GM12878 (cell line): ENCODE measurements at regions not wholly inside any gene's neighbourhood (a gene's known extent, or its start where the extent isn't known, plus 50 kb on each side); places are given as distances from the start of the nearest gene placed in this dataset.

Experiments used
- EP300 ChIP-seq, 2 experiments: fragments of 150-350 bp in 1 of 2; IDR thresholded peaks; 2 replicates each; pipeline ENCODE4 v1.6.1; 2011 to 2012; ENCODE audit warnings: low read depth in 2 of 2, low read length in 2 of 2, borderline replicate concordance in 1 of 2, improper control_type of control experiment in 1 of 2, inconsistent platforms in 1 of 2; ENCODE audit not compliant: control insufficient read depth in 1 of 2
- NR2F1 ChIP-seq: fragments of 450-650 bp; conservative IDR thresholded peaks from 2 replicates; pipeline ENCODE4 v1.6.1; 2017; ENCODE audit warnings: mild to moderate bottlenecking
- POLR2AphosphoS5 ChIP-seq: IDR thresholded peaks from 2 replicates; pipeline ENCODE4 v1.6.1; 2011; ENCODE audit warnings: mild to moderate bottlenecking, low read length, inconsistent platforms
- TF ChIP-seq, protein P1 (sequence below), 3 experiments: IDR thresholded peaks in 2 of 3; conservative IDR thresholded peaks in 1 of 3; 2 replicates each; pipeline ENCODE4 v1.5.1; 2011; ENCODE audit warnings: low read depth in 3 of 3, low read length in 3 of 3, mild to moderate bottlenecking in 3 of 3, control low read depth in 2 of 3, moderate library complexity in 2 of 3, inconsistent platforms in 1 of 3, mixed read lengths in 1 of 3; ENCODE audit not compliant: control insufficient read depth in 2 of 3, insufficient read depth in 1 of 3; ENCODE audit errors: extremely low read depth in 1 of 3
- TF ChIP-seq, protein P2 (sequence below): IDR thresholded peaks from 2 replicates; pipeline ENCODE4 v1.6.1; 2011; ENCODE audit warnings: mild to moderate bottlenecking, low read depth, low read length, moderate library complexity; ENCODE audit not compliant: insufficient replicate concordance
- TF ChIP-seq, protein P3 (sequence below): IDR thresholded peaks from 2 replicates; pipeline ENCODE4 v1.6.1; 2011; ENCODE audit warnings: low read depth, mild to moderate bottlenecking, low read length, moderate library complexity, borderline replicate concordance; ENCODE audit errors: extremely low read depth

DNA sequence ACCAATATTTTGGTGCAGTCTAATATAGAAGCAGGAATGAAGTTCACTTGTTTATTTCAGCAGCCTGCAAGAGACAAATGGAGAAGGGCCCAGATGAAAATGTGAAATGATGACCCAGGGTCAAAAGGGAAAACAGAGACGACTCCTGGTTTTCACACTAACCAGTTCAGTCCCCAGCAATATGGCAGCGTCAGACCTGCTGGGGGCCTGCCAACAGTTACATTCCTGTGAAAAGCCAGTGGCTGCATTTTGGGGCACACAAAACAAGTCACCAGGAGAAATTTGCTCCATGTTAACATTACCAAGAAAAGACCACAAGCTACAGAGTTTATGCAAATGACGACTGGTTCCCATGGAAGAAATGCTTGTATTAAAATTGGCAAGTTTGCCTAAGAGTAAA lies 80.2 kb downstream of the CCDC34 start:
- TF ChIP-seq, protein P1, sequence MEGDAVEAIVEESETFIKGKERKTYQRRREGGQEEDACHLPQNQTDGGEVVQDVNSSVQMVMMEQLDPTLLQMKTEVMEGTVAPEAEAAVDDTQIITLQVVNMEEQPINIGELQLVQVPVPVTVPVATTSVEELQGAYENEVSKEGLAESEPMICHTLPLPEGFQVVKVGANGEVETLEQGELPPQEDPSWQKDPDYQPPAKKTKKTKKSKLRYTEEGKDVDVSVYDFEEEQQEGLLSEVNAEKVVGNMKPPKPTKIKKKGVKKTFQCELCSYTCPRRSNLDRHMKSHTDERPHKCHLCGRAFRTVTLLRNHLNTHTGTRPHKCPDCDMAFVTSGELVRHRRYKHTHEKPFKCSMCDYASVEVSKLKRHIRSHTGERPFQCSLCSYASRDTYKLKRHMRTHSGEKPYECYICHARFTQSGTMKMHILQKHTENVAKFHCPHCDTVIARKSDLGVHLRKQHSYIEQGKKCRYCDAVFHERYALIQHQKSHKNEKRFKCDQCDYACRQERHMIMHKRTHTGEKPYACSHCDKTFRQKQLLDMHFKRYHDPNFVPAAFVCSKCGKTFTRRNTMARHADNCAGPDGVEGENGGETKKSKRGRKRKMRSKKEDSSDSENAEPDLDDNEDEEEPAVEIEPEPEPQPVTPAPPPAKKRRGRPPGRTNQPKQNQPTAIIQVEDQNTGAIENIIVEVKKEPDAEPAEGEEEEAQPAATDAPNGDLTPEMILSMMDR (IDR thresholded peaks at IDR 0.05 in 2 of 3, conservative IDR thresholded peaks at IDR 0.05 in 1 of 3; ENCODE audit: control insufficient read depth in 2 of 3, extremely low read depth in 1 of 3, insufficient read depth in 1 of 3, low read depth in 3 of 3, low read length in 3 of 3), result no peak
- TF ChIP-seq POLR2AphosphoS5 (no peak), NR2F1 (no peak), EP300 (IDR thresholded peaks at IDR 0.05; ENCODE audit: borderline replicate concordance in 1 of 2, control insufficient read depth in 1 of 2, low read depth in 2 of 2, low read length in 2 of 2) (no peak)
- TF ChIP-seq, protein P2, sequence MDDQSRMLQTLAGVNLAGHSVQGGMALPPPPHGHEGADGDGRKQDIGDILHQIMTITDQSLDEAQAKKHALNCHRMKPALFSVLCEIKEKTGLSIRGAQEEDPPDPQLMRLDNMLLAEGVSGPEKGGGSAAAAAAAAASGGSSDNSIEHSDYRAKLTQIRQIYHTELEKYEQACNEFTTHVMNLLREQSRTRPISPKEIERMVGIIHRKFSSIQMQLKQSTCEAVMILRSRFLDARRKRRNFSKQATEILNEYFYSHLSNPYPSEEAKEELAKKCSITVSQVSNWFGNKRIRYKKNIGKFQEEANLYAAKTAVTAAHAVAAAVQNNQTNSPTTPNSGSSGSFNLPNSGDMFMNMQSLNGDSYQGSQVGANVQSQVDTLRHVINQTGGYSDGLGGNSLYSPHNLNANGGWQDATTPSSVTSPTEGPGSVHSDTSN, result no peak
- TF ChIP-seq, protein P3, sequence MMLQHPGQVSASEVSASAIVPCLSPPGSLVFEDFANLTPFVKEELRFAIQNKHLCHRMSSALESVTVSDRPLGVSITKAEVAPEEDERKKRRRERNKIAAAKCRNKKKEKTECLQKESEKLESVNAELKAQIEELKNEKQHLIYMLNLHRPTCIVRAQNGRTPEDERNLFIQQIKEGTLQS, result no peak
